Activated T-helper 1 cell treated with anti-CD3 and anti-CD28 coated beads, Interleukin-12 subunit alpha, Interleukin-12 subunit beta, Interleukin-2, Interleukin-4 antibody, amounts not matched to agents 30 ng/mL and 10 ng/mL and 1 ng/mL, durations not matched to agents 14 hours and 24 hours and 36 hours (primary cell): ENCODE measurements at regions not wholly inside any gene's neighbourhood (a gene's known extent, or its start where the extent isn't known, plus 50 kb on each side); places are given as distances from the start of the nearest gene placed in this dataset.
"Not testable (repeated sequence)": the region's sequence is repeated elsewhere in the genome, so short reads cannot be mapped to it uniquely, and the experiment has no call there.

Experiments
- DNase-seq: peaks from one replicate; pipeline ENCODE4 v3.0.0; 2021; ENCODE audit warnings: low spot score
- H3K27ac Mint-ChIP-seq: one replicate; pipeline ENCODE4 v1.8.0; 2021; ENCODE audit warnings: mild to moderate bottlenecking, mixed read lengths
- H3K27me3 Mint-ChIP-seq: one replicate; pipeline ENCODE4 v1.8.0; 2022; ENCODE audit warnings: mild to moderate bottlenecking, moderate library complexity, mixed read lengths; ENCODE audit not compliant: insufficient read depth
- H3K36me3 Mint-ChIP-seq: one replicate; pipeline ENCODE4 v1.8.0; 2021; ENCODE audit warnings: low read depth, mixed read lengths
- H3K4me1 Mint-ChIP-seq: one replicate; pipeline ENCODE4 v1.8.0; 2021; ENCODE audit warnings: low read depth, mixed read lengths
- H3K4me3 Mint-ChIP-seq: one replicate; pipeline ENCODE4 v1.8.0; 2021; ENCODE audit warnings: mild to moderate bottlenecking, moderate library complexity, mixed read lengths
- H3K9me3 Mint-ChIP-seq: one replicate; pipeline ENCODE4 v1.8.0; 2021; ENCODE audit warnings: mixed read lengths
- intact Hi-C: fragments of 100-400 bp; cut with micrococcal nuclease; formaldehyde crosslinking; loops from one replicate; pipeline ENCODE4 v1.15.1; 2024

- Mint-ChIP-seq H3K27ac (no peak overlapping the region), H3K27me3 (peaks cover 4% of the 10 kb centered on the region), H3K9me3 (peaks cover 5% of the 10 kb centered on the region), H3K4me3 (no peak overlapping the region), H3K36me3 (no peaks in the 10 kb centered on the region), H3K4me1 (no peaks in the 10 kb centered on the region)
- intact Hi-C loops, result no loop called here
- no peak for DNase-seq
Measured at GRCh38 chr6:170039156-170040114, 251.4 kb downstream of the DLL1 start.

- H3K4me1 Mint-ChIP-seq, result no peaks in the 10 kb centered on the region
- H3K27me3 Mint-ChIP-seq, result peaks cover 4% of the 10 kb centered on the region
- no peak overlapping the region for H3K27ac Mint-ChIP-seq
- no peak overlapping the region for H3K4me3 Mint-ChIP-seq
- H3K9me3 Mint-ChIP-seq, result peaks cover 5% of the 10 kb centered on the region
- no peaks in the 10 kb centered on the region for H3K36me3 Mint-ChIP-seq
- intact Hi-C loops, result no loop called here
- no peak for DNase-seq
Measured at GRCh38 chr6:170038708-170039107, 252.2 kb downstream of the DLL1 start.

GRCh38 chr6:170038251-170038650 is 252.6 kb downstream of the DLL1 start:
- peaks cover 4% of the 10 kb centered on the region for H3K27me3 Mint-ChIP-seq
- no peaks in the 10 kb centered on the region for H3K4me1 Mint-ChIP-seq
- H3K36me3 Mint-ChIP-seq, result no peaks in the 10 kb centered on the region
- H3K9me3 Mint-ChIP-seq, result peaks cover 5% of the 10 kb centered on the region
- intact Hi-C loops, result no loop called here
- no peak overlapping the region for H3K4me3 Mint-ChIP-seq
- no peak for DNase-seq
- no peak overlapping the region for H3K27ac Mint-ChIP-seq

- Mint-ChIP-seq H3K36me3 (no peaks in the 10 kb centered on the region), H3K27me3 (peaks cover 4% of the 10 kb centered on the region), H3K27ac (no peak overlapping the region), H3K9me3 (peaks cover 5% of the 10 kb centered on the region), H3K4me1 (no peaks in the 10 kb centered on the region), H3K4me3 (no peak overlapping the region)
- no peak for DNase-seq
- intact Hi-C loops, result no loop called here
Measured at GRCh38 chr6:170037541-170038250, 253.2 kb downstream of the DLL1 start.

GRCh38 chr6:170036916-170037315 is 254.0 kb downstream of the DLL1 start:
- Mint-ChIP-seq H3K9me3 (peaks cover under 1% of the 10 kb centered on the region), H3K36me3 (no peaks in the 10 kb centered on the region), H3K27ac (no peak overlapping the region), H3K27me3 (peaks cover 4% of the 10 kb centered on the region), H3K4me3 (no peak overlapping the region), H3K4me1 (no peaks in the 10 kb centered on the region)
- intact Hi-C loops, result no loop called here
- no peak for DNase-seq

GRCh38 chr6:170036367-170036766 is 254.5 kb downstream of the DLL1 start:
- H3K27me3 Mint-ChIP-seq, H3K4me1 Mint-ChIP-seq, H3K9me3 Mint-ChIP-seq, intact Hi-C loops, H3K27ac Mint-ChIP-seq, H3K36me3 Mint-ChIP-seq, DNase-seq, H3K4me3 Mint-ChIP-seq: not testable (repeated sequence)

- H3K36me3 Mint-ChIP-seq, result no peaks in the 10 kb centered on the region
- intact Hi-C loops, result no loop called here
- no peaks in the 10 kb centered on the region for H3K4me1 Mint-ChIP-seq
- no peak for DNase-seq
- H3K4me3 Mint-ChIP-seq, result no peak overlapping the region
- H3K9me3 Mint-ChIP-seq, result no peaks in the 10 kb centered on the region
- peaks cover 4% of the 10 kb centered on the region for H3K27me3 Mint-ChIP-seq
- no peak overlapping the region for H3K27ac Mint-ChIP-seq
Measured at GRCh38 chr6:170035901-170036304, 255.0 kb downstream of the DLL1 start.

- Mint-ChIP-seq H3K27ac (no peak overlapping the region), H3K27me3 (peaks cover 6% of the 10 kb centered on the region), H3K4me1 (no peaks in the 10 kb centered on the region), H3K36me3 (no peaks in the 10 kb centered on the region), H3K9me3 (no peaks in the 10 kb centered on the region), H3K4me3 (no peak overlapping the region)
- DNase-seq, result no peak
- intact Hi-C loops, result no loop called here
Measured at GRCh38 chr6:170035044-170035443, 255.8 kb downstream of the DLL1 start.

- DNase-seq, result no peak
- H3K9me3 Mint-ChIP-seq, result no peaks in the 10 kb centered on the region
- H3K27me3 Mint-ChIP-seq, result peaks cover 3% of the 10 kb centered on the region
- intact Hi-C loops, result no loop called here
- H3K36me3 Mint-ChIP-seq, result no peaks in the 10 kb centered on the region
- H3K4me3 Mint-ChIP-seq, result no peak overlapping the region
- no peaks in the 10 kb centered on the region for H3K4me1 Mint-ChIP-seq
- H3K27ac Mint-ChIP-seq, result no peak overlapping the region
Measured at GRCh38 chr6:170034294-170034693, 256.6 kb downstream of the DLL1 start.

- no peaks in the 10 kb centered on the region for H3K36me3 Mint-ChIP-seq
Measured at GRCh38 chr6:170033666-170034065, 257.2 kb downstream of the DLL1 start.

GRCh38 chr6:170032706-170033309 is 258.1 kb downstream of the DLL1 start:
- Mint-ChIP-seq H3K36me3 (no peaks in the 10 kb centered on the region), H3K9me3 (no peaks in the 10 kb centered on the region)
- intact Hi-C loops, result no loop called here

More at GRCh38 chr6:170033666-170034065, 257.2 kb downstream of the DLL1 start:
- H3K27ac Mint-ChIP-seq, result no peak overlapping the region
- peaks cover 2% of the 10 kb centered on the region for H3K27me3 Mint-ChIP-seq
- no peaks in the 10 kb centered on the region for H3K9me3 Mint-ChIP-seq
- no peak overlapping the region for H3K4me3 Mint-ChIP-seq
- no peak for DNase-seq
- intact Hi-C loops, result no loop called here
- no peaks in the 10 kb centered on the region for H3K4me1 Mint-ChIP-seq

GRCh38 chr6:170032197-170032596 is 258.7 kb downstream of the DLL1 start:
- Mint-ChIP-seq H3K27me3 (peaks cover 3% of the 10 kb centered on the region), H3K27ac (no peak overlapping the region), H3K9me3 (no peaks in the 10 kb centered on the region), H3K4me1 (no peaks in the 10 kb centered on the region), H3K4me3 (no peak overlapping the region), H3K36me3 (no peaks in the 10 kb centered on the region)
- intact Hi-C loops, result no loop called here
- no peak for DNase-seq

More at GRCh38 chr6:170032706-170033309, 258.1 kb downstream of the DLL1 start:
- H3K4me3 Mint-ChIP-seq, result no peak overlapping the region
- DNase-seq, result no peak
- no peaks in the 10 kb centered on the region for H3K4me1 Mint-ChIP-seq
- no peak overlapping the region for H3K27ac Mint-ChIP-seq
- H3K27me3 Mint-ChIP-seq, result peaks cover 2% of the 10 kb centered on the region

GRCh38 chr6:170031684-170032121 is 259.2 kb downstream of the DLL1 start:
- Mint-ChIP-seq H3K9me3 (no peaks in the 10 kb centered on the region), H3K27me3 (peaks cover 3% of the 10 kb centered on the region), H3K27ac (no peak overlapping the region), H3K4me1 (no peaks in the 10 kb centered on the region), H3K4me3 (no peak overlapping the region), H3K36me3 (no peaks in the 10 kb centered on the region)
- no peak for DNase-seq
- intact Hi-C loops, result no loop called here
